H1 (cell line): ENCODE measurements at regions not wholly inside any gene's neighbourhood (a gene's known extent, or its start where the extent isn't known, plus 50 kb on each side); places are given as distances from the start of the nearest gene placed in this dataset.

Source experiments
- CTCF ChIA-PET: fragments of 300-600 bp; sonication (Branson Sonifier 250); formaldehyde crosslinking; loops from one replicate; lab custom pipeline; 2021; ENCODE audit not compliant: partially characterized antibody; lab: Charles Lee
- POLR2A ChIA-PET: fragments of 300-600 bp; sonication (Branson Sonifier 250); formaldehyde crosslinking; loops from one replicate; lab custom pipeline; 2021; ENCODE audit warnings: inconsistent platforms; ENCODE audit not compliant: partially characterized antibody; lab: Charles Lee
- DNase-seq, 2 experiments: peaks; one replicate each; pipeline versions ENCODE4 v3.0.0 to v3.0.0-alpha.2; 2010 to 2022; ENCODE audit warnings: low spot score in 2 of 2, low read depth in 1 of 2, mixed read lengths in 1 of 2
- FAIRE-seq: peaks from 2 replicates; lab custom pipeline; 2011; peaks lifted over from hg19 to GRCh38; lab: Jason Lieb, UNC
- H2AFZ ChIP-seq: 2 replicates; pipeline ENCODE4 v1.8.1; 2012; ENCODE audit warnings: low read length, inconsistent platforms
- H2AK5ac ChIP-seq: 2 replicates; pipeline ENCODE4 v1.6.1; 2013; ENCODE audit warnings: low read depth, low read length
- H2BK120ac ChIP-seq: replicated peaks from 2 replicates; pipeline ENCODE3; 2013; ENCODE audit warnings: low read depth, low read length, inconsistent platforms
- H2BK12ac ChIP-seq: 2 replicates; pipeline ENCODE4 v1.6.1; 2013; ENCODE audit warnings: low read depth, low read length
- H2BK15ac ChIP-seq: 2 replicates; pipeline ENCODE4 v1.6.1; 2013; ENCODE audit warnings: low read length
- H2BK20ac ChIP-seq: 2 replicates; pipeline ENCODE4 v1.6.1; 2013; ENCODE audit warnings: low read length
- H2BK5ac ChIP-seq: 2 replicates; pipeline ENCODE4 v1.6.1; 2013; ENCODE audit warnings: low read depth, low read length
- H3K14ac ChIP-seq: 2 replicates; pipeline ENCODE4 v1.6.1; 2013; ENCODE audit warnings: inconsistent platforms; ENCODE audit not compliant: insufficient read length
- H3K18ac ChIP-seq: 2 replicates; pipeline ENCODE4 v1.6.1; 2013; ENCODE audit warnings: low read length; ENCODE audit errors: extremely low read depth
- H3K23ac ChIP-seq: 2 replicates; pipeline ENCODE4 v1.6.1; 2013; ENCODE audit warnings: inconsistent platforms; ENCODE audit not compliant: insufficient read length
- H3K23me2 ChIP-seq: 2 replicates; pipeline ENCODE4 v1.6.1; 2013; ENCODE audit warnings: low read depth, low read length
- H3K27ac ChIP-seq: 2 replicates; pipeline ENCODE4 v1.6.1; 2011; ENCODE audit warnings: low read depth, low read length, inconsistent platforms
- H3K27me3 ChIP-seq, 4 experiments: replicated peaks in 1 of 4; 1 replicate in 1 of 4; 2 replicates in 3 of 4; pipeline versions ENCODE4 v1.6.1 to v1.8.1; 2011 to 2013; ENCODE audit warnings: low read length in 3 of 4, mild to moderate bottlenecking in 3 of 4, inconsistent platforms in 2 of 4, mixed read lengths in 2 of 4, moderate library complexity in 1 of 4; ENCODE audit not compliant: control insufficient read depth in 3 of 4, insufficient read depth in 3 of 4; ENCODE audit errors: extremely low read depth in 1 of 4
- H3K36me3 ChIP-seq, 4 experiments: 2 replicates each; pipeline versions ENCODE4 v1.6.1 to v1.8.1; 2011 to 2013; ENCODE audit warnings: mild to moderate bottlenecking in 4 of 4, low read length in 3 of 4, moderate library complexity in 2 of 4, control low read depth in 1 of 4, inconsistent platforms in 1 of 4; ENCODE audit not compliant: insufficient read depth in 4 of 4, control insufficient read depth in 2 of 4
- H3K4ac ChIP-seq: replicated peaks from 2 replicates; pipeline ENCODE3; 2013; ENCODE audit warnings: low read length, low read depth, mixed read lengths, inconsistent platforms; ENCODE audit not compliant: insufficient read length
- H3K4me1 ChIP-seq, 4 experiments: replicated peaks in 1 of 4; 1 replicate in 1 of 4; 2 replicates in 3 of 4; pipeline versions ENCODE4 v1.6.1 to v1.8.1; 2011 to 2013; ENCODE audit warnings: low read length in 3 of 4, inconsistent platforms in 2 of 4, mixed read lengths in 1 of 4; ENCODE audit not compliant: insufficient read depth in 4 of 4, control insufficient read depth in 3 of 4
- H3K4me2 ChIP-seq, 2 experiments: 2 replicates each; pipeline versions ENCODE4 v1.6.1 to v1.8.1; 2011 to 2013; ENCODE audit warnings: low read depth in 2 of 2, low read length in 2 of 2, control low read depth in 1 of 2, inconsistent platforms in 1 of 2, mild to moderate bottlenecking in 1 of 2; ENCODE audit not compliant: insufficient read depth in 1 of 2
- H3K4me3 ChIP-seq, 4 experiments: fragments of 200-600, 300-600 bp in 1 of 4; sonication (generic), shearing (Covaris generic), sonication (Bioruptor Twin) in 1 of 4; 2 replicates each; pipeline versions ENCODE4 v1.5.1 to v1.8.1; 2011 to 2016; ENCODE audit warnings: low read length in 4 of 4, low read depth in 3 of 4, control low read depth in 2 of 4, inconsistent platforms in 2 of 4, mild to moderate bottlenecking in 2 of 4, mixed read lengths in 1 of 4, moderate library complexity in 1 of 4; ENCODE audit not compliant: insufficient read depth in 2 of 4; ENCODE audit errors: extremely low read depth in 1 of 4
- H3K56ac ChIP-seq: replicated peaks from 2 replicates; pipeline ENCODE3; 2013; ENCODE audit warnings: low read depth, mild to moderate bottlenecking, mixed read lengths, low read length, inconsistent platforms; ENCODE audit not compliant: insufficient read length
- H3K79me1 ChIP-seq: 2 replicates; pipeline ENCODE4 v1.6.1; 2013; ENCODE audit warnings: low read depth, low read length, control low read depth
- H3K79me2 ChIP-seq, 2 experiments: 2 replicates each; pipeline versions ENCODE4 v1.6.1 to v1.8.1; 2012 to 2013; ENCODE audit warnings: low read length in 2 of 2, mild to moderate bottlenecking in 2 of 2, inconsistent platforms in 1 of 2; ENCODE audit not compliant: insufficient read depth in 2 of 2, control insufficient read depth in 1 of 2
- H3K9ac ChIP-seq, 4 experiments: replicated peaks in 1 of 4; 1 replicate in 1 of 4; 2 replicates in 3 of 4; pipeline versions ENCODE4 v1.6.1 to v1.8.1; 2011 to 2013; ENCODE audit warnings: low read depth in 3 of 4, low read length in 3 of 4, control low read depth in 2 of 4, mild to moderate bottlenecking in 2 of 4, moderate library complexity in 2 of 4, inconsistent platforms in 1 of 4; ENCODE audit errors: extremely low read depth in 1 of 4
- H3K9me3 ChIP-seq, 2 experiments: 2 replicates each; pipeline versions ENCODE4 v1.6.1 to v1.8.1; 2012 to 2013; ENCODE audit warnings: mild to moderate bottlenecking in 2 of 2, moderate library complexity in 2 of 2, control low read depth in 1 of 2, inconsistent platforms in 1 of 2, low read depth in 1 of 2, low read length in 1 of 2, mixed read lengths in 1 of 2; ENCODE audit not compliant: insufficient read depth in 2 of 2
- H4K20me1 ChIP-seq, 2 experiments: replicated peaks in 1 of 2; 2 replicates each; pipeline versions ENCODE3 to v1.8.1; 2011 to 2013; ENCODE audit warnings: inconsistent platforms in 2 of 2, low read length in 2 of 2, mild to moderate bottlenecking in 1 of 2; ENCODE audit not compliant: insufficient read depth in 2 of 2, control insufficient read depth in 1 of 2
- H4K5ac ChIP-seq: 2 replicates; pipeline ENCODE4 v1.6.1; 2013; ENCODE audit warnings: low read length, low read depth, mixed read lengths, inconsistent platforms; ENCODE audit not compliant: insufficient read length
- H4K8ac ChIP-seq: 2 replicates; pipeline ENCODE4 v1.8.0; 2013; ENCODE audit warnings: mild to moderate bottlenecking, moderate library complexity, low read length, inconsistent platforms; ENCODE audit not compliant: insufficient read depth; ENCODE audit errors: extremely low read depth
- H4K91ac ChIP-seq: replicated peaks from 2 replicates; pipeline ENCODE3; 2013; ENCODE audit warnings: low read length, mixed read lengths, inconsistent platforms; ENCODE audit not compliant: insufficient read length
- BACH1 ChIP-seq: IDR thresholded peaks from 2 replicates; pipeline ENCODE4 v1.6.1; 2012; ENCODE audit warnings: low read length, improper control_type of control experiment
- EZH2 ChIP-seq: fragments of 200-600 bp; sonication (generic); IDR thresholded peaks from 2 replicates; pipeline ENCODE4 v1.7.1; 2012; ENCODE audit warnings: low read depth, mild to moderate bottlenecking, moderate library complexity, low read length, inconsistent platforms; ENCODE audit not compliant: severe bottlenecking
- FOSL1 ChIP-seq: IDR thresholded peaks from 2 replicates; pipeline ENCODE4 v1.6.1; 2011; ENCODE audit warnings: mild to moderate bottlenecking, low read depth, low read length, moderate library complexity; ENCODE audit not compliant: insufficient read depth
- GABPA ChIP-seq: IDR thresholded peaks from 2 replicates; pipeline ENCODE4 v1.6.1; 2011; ENCODE audit warnings: mild to moderate bottlenecking, low read length, moderate library complexity, borderline replicate concordance; ENCODE audit not compliant: insufficient read depth
- RAD21 ChIP-seq, 2 experiments: IDR thresholded peaks in 1 of 2; conservative IDR thresholded peaks in 1 of 2; 2 replicates each; pipeline ENCODE4 v1.6.1; 2011; ENCODE audit warnings: low read depth in 2 of 2, low read length in 2 of 2, improper control_type of control experiment in 1 of 2, inconsistent platforms in 1 of 2, mild to moderate bottlenecking in 1 of 2, moderate library complexity in 1 of 2
- RFX5 ChIP-seq: IDR thresholded peaks from 2 replicates; pipeline ENCODE4 v1.6.1; 2011; ENCODE audit warnings: low read depth, low read length, improper control_type of control experiment, borderline replicate concordance
- SAP30 ChIP-seq: fragments of 300-600 bp; sonication (generic); IDR thresholded peaks from 2 replicates; pipeline ENCODE4 v1.7.1; 2012; ENCODE audit warnings: low read length, moderate library complexity, mild to moderate bottlenecking, inconsistent platforms; ENCODE audit not compliant: insufficient read depth, insufficient replicate concordance
- SIX5 ChIP-seq: IDR thresholded peaks from 2 replicates; pipeline ENCODE4 v1.6.1; 2011; ENCODE audit warnings: mild to moderate bottlenecking, low read depth, low read length
- SRF ChIP-seq: IDR thresholded peaks from 2 replicates; pipeline ENCODE4 v1.6.1; 2011; ENCODE audit warnings: mild to moderate bottlenecking, low read depth, low read length, moderate library complexity
- TAF7 ChIP-seq: optimal IDR thresholded peaks from 2 replicates; pipeline ENCODE3; 2011; ENCODE audit warnings: low read depth, mild to moderate bottlenecking, inconsistent platforms, low read length, moderate library complexity, borderline replicate concordance
- TF ChIP-seq, protein P1 (sequence below): IDR thresholded peaks from 2 replicates; pipeline ENCODE4 v1.6.1; 2012; ENCODE audit warnings: inconsistent platforms

DNA sequence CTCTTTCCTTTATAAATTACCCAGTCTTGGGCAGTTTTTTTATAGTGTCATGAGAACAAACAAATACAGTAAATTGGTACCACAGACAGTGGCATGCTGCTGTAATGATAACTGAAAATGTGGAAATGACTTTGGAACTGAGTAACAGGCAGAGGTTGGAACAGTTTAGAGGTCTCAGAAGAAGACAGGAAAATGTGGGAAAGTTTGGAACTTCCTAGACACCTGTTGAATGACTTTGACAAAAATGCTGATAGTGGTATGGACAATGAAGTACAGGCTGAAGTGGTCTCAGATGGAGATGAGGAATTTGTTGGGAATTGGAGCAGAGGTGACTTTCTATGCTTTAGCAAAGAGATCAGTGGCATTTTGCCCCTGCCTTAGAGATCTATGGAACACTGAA, 1128.4 kb upstream of the POT1 start:
- Histone ChIP-seq H2AFZ (no peak overlapping the region), H2BK12ac (no peak overlapping the region), H2BK15ac (no peak overlapping the region), H3K56ac (no peak overlapping the region), H4K8ac (no peak overlapping the region), H3K27me3 (no peaks in the 10 kb centered on the region), H2BK5ac (no peak overlapping the region), H3K9ac (no peak overlapping the region), H2BK20ac (no peak overlapping the region), H2BK120ac (no peak overlapping the region), H3K4ac (no peak overlapping the region), H3K23ac (no peak overlapping the region), H3K27ac (no peak overlapping the region), H3K4me3 (no peak overlapping the region), H3K79me1 (no peaks in the 10 kb centered on the region), H3K36me3 (no peaks in the 10 kb centered on the region), H3K4me1 (no peaks in the 10 kb centered on the region), H3K79me2 (no peaks in the 10 kb centered on the region), H3K4me2 (no peak overlapping the region), H3K18ac (no peak overlapping the region), H4K91ac (no peak overlapping the region), H4K20me1 (no peaks in the 10 kb centered on the region), H2AK5ac (no peak overlapping the region), H4K5ac (no peak overlapping the region), H3K9me3 (peaks cover 0 to 3% of the 10 kb centered on the region in 2 experiments; a peak in 1 of 4 replicates), H3K23me2 (no peaks in the 10 kb centered on the region), H3K14ac (no peak overlapping the region)
- TF ChIP-seq FOSL1 (no peak), TAF7 (no peak), RAD21 (IDR thresholded peaks at IDR 0.05 in 1 of 2, conservative IDR thresholded peaks at IDR 0.05 in 1 of 2; ENCODE audit: low read depth in 2 of 2, low read length in 2 of 2) (no peak), SRF (no peak), SIX5 (no peak), GABPA (no peak), SAP30 (no peak), EZH2 (no peak), RFX5 (no peak), BACH1 (no peak)
- TF ChIP-seq, protein P1, sequence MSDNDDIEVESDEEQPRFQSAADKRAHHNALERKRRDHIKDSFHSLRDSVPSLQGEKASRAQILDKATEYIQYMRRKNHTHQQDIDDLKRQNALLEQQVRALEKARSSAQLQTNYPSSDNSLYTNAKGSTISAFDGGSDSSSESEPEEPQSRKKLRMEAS: no peak
- FAIRE-seq (no peak), DNase-seq (no peak)
- CTCF ChIA-PET: no interaction called here
- POLR2A ChIA-PET: no interaction called here
